ENCODE measurements at regions not wholly inside any gene's neighbourhood (a gene's known extent, or its start where the extent isn't known, plus 50 kb on each side); places are given as distances from the start of the nearest gene placed in this dataset.

DNA sequence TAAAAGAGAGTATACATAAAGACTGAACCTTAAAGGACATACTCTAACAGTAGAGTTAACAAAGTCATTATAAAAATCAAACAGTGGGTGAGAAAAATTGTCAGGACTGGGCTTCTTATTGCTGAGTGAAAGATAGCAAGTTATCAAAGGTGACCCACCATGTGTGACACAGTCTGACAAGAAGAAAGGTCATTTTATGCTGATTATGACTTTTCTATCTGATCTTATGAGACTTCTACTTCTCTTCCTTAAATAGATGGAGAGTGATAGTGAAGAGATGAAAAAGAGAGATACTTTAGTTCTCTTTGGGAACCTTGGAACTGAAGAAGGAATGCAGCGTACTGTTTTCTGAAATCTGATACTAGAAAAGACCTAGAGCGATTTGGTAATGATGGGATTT is 2157.1 kb downstream of the NCAM2 start:
- no peak overlapping the region for H3K4me3 ChIP-seq (ENCODE audit: low read length)
- H3K9me3 ChIP-seq (ENCODE audit: control insufficient read depth, low read length) = no peaks in the 10 kb centered on the region
- H3K4me1 ChIP-seq (ENCODE audit: control insufficient read depth, insufficient read depth, low read length) = no peaks in the 10 kb centered on the region
- DNase-seq (ENCODE audit: low read depth) = no peak
- no peak overlapping the region for H3K9ac ChIP-seq (ENCODE audit: low read length)
- H3K36me3 ChIP-seq (ENCODE audit: control insufficient read depth, insufficient read depth, low read length, severe bottlenecking) = no peaks in the 10 kb centered on the region
- no peaks in the 10 kb centered on the region for H3K27me3 ChIP-seq (replicated peaks; ENCODE audit: control insufficient read depth, insufficient read depth, low read length)

DNA sequence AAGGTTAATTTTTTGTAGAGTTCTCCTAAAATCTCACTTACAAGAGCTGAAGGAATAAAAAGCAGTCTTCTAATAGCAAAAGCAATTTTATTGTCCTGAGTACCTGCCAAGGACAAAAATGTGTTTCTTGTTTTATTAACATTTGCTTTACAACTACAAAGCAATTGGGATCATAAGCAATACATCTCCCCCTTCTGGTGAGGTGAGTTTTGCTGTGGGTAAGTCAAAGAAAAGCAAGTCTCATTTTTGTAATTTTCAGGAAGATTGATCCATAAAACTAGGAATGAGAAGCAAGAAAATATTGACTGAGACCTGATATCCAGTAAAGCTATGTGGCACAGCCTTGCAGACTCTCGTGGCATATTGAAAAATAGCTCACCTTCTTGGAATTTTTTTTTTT is 2162.7 kb downstream of the NCAM2 start:
- Histone ChIP-seq H3K9me3 (ENCODE audit: control insufficient read depth, low read length) (no peaks in the 10 kb centered on the region), H3K27me3 (replicated peaks; ENCODE audit: control insufficient read depth, insufficient read depth, low read length) (no peaks in the 10 kb centered on the region), H3K4me1 (ENCODE audit: control insufficient read depth, insufficient read depth, low read length) (no peaks in the 10 kb centered on the region), H3K4me3 (ENCODE audit: low read length) (no peak overlapping the region), H3K9ac (ENCODE audit: low read length) (no peak overlapping the region), H3K36me3 (ENCODE audit: control insufficient read depth, insufficient read depth, low read length, severe bottlenecking) (no peaks in the 10 kb centered on the region)
- DNase-seq (ENCODE audit: low read depth) = no peak

DNA sequence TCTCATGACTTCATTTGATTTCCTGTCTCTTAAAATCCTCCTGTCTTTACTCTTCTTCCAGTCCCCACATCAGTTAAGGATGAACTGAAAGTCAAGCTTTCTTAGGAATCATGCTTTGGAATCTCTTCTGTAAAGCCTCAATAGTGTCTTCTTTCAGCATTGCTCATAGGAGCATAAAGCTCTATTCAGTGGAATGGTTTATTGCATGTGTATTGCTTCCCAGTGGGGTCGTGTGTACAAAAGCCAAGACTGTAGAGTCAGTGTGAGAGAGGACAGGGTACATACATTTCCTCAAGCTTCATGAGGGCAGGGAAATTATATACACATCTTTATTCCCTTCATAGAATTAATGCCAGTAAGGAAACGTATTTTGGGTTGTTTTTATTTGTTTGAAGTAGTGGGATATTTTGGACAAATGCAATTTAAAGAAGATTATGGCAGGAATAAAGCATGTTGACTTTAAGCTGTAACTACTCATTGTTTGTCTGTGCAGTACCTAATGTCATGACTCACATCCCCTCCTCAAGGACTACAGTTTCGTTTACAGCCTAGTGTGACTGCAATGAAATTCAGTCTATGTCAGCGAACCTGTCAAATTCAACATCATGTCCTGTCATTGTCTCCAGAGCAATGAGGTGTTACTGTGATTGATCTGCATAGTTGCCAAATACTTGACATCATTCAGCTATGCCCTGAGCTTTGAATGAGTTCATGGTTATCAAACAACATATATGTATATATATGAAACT is 2164.2 kb downstream of the NCAM2 start:
- no peaks in the 10 kb centered on the region for H3K4me1 ChIP-seq (ENCODE audit: control insufficient read depth, insufficient read depth, low read length)
- no peak overlapping the region for H3K4me3 ChIP-seq (ENCODE audit: low read length)
- no peaks in the 10 kb centered on the region for H3K27me3 ChIP-seq (replicated peaks; ENCODE audit: control insufficient read depth, insufficient read depth, low read length)
- no peak overlapping the region for H3K9ac ChIP-seq (ENCODE audit: low read length)
- no peak for DNase-seq (ENCODE audit: low read depth)
- H3K9me3 ChIP-seq (ENCODE audit: control insufficient read depth, low read length) = no peaks in the 10 kb centered on the region
- no peaks in the 10 kb centered on the region for H3K36me3 ChIP-seq (ENCODE audit: control insufficient read depth, insufficient read depth, low read length, severe bottlenecking)
